SK-N-MC (cell line): ENCODE measurements at regions not wholly inside any gene's neighbourhood (a gene's known extent, or its start where the extent isn't known, plus 50 kb on each side); places are given as distances from the start of the nearest gene placed in this dataset.

ENCODE experiments used
- EZH2 ChIP-seq: fragments of 200-600 bp; sonication (generic); IDR thresholded peaks from one replicate; pipeline ENCODE4 v1.6.1; 2017; ENCODE audit warnings: antibody characterized with exemption
- FOXP2 ChIP-seq: optimal IDR thresholded peaks from 2 replicates; pipeline ENCODE3; 2011; ENCODE audit warnings: mild to moderate bottlenecking, moderate library complexity; ENCODE audit not compliant: insufficient read depth; ENCODE audit errors: extremely low read length, control extremely low read depth
- POLR2AphosphoS5 ChIP-seq: IDR thresholded peaks from 2 replicates; pipeline ENCODE4 v1.6.1; 2012; ENCODE audit warnings: mild to moderate bottlenecking, low read depth, low read length, borderline replicate concordance

DNA sequence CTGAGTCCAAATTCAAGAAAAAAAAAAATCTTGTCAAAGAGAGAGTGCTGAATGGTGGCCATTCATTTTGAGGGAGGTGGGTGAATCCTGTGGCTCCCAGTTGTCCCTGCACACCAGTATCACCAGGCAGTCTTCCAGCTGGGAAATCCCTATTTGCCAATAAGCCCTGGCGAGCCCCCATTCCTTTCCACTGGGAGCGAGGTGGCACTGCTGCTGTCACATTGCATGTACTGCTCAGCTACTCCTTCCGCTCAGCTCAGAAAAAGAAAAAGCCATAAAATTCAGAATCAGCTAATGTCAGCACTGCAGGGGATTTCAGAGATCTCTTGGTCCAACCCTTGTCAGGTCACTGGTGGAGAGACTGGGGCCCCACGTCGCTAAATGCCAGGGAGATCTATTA, 298.5 kb downstream of the OMA1 start:
- no peak for TF ChIP-seq EZH2
- TF ChIP-seq POLR2AphosphoS5 = no peak
- no peak for TF ChIP-seq FOXP2
